ENCODE measurements at regions not wholly inside any gene's neighbourhood (a gene's known extent, or its start where the extent isn't known, plus 50 kb on each side); places are given as distances from the start of the nearest gene placed in this dataset.

DNA sequence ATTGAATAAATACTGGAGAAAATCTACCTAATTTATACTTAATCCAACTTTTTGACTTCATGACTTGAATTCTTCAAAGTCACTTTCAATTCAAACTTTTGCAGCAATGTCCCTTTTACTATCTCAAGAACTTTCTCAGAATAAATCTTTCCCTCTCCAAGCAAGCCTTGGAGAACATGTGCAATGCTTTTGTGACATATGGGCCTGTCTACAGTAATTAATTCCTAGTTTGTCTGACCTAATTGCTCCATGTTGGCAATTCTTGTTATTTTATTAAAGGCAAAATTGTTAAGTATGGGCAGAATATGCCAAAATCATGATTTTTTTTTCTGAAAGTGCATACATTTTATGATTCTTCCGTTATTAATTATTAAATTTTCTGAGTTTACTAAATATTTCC lies 1115.3 kb downstream of the PDHA2 start:
- TF ChIP-seq, protein P1, sequence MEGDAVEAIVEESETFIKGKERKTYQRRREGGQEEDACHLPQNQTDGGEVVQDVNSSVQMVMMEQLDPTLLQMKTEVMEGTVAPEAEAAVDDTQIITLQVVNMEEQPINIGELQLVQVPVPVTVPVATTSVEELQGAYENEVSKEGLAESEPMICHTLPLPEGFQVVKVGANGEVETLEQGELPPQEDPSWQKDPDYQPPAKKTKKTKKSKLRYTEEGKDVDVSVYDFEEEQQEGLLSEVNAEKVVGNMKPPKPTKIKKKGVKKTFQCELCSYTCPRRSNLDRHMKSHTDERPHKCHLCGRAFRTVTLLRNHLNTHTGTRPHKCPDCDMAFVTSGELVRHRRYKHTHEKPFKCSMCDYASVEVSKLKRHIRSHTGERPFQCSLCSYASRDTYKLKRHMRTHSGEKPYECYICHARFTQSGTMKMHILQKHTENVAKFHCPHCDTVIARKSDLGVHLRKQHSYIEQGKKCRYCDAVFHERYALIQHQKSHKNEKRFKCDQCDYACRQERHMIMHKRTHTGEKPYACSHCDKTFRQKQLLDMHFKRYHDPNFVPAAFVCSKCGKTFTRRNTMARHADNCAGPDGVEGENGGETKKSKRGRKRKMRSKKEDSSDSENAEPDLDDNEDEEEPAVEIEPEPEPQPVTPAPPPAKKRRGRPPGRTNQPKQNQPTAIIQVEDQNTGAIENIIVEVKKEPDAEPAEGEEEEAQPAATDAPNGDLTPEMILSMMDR (conservative IDR thresholded peaks at IDR 0.05; ENCODE audit: low read length) = no peak
- no peak for DNase-seq (ENCODE audit: low read depth)
- no peak overlapping the region for H3K4me3 ChIP-seq (ENCODE audit: low read length)

DNA sequence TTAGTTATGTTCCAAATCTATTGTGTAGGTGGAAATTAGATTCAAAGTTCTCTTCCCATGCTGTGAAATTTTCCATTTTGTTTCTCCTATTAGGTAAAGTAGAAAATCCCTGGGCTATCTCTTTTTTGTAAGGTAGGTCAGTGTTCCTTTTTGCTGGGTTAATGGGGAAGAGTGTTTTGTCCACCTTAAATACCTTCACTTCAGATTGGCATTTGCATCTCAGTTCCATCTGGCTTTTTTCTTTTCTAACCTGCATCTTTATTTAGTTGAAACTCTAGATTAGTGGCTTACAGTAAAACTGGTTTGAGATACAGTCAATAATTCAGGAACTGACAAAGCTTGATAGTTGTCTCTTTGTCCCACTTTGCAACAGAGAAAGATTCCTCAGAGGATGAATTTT lies 1115.8 kb downstream of the PDHA2 start:
- DNase-seq (ENCODE audit: low read depth) = no peak
- no peak overlapping the region for H3K4me3 ChIP-seq (ENCODE audit: low read length)
- TF ChIP-seq, protein P1 (conservative IDR thresholded peaks at IDR 0.05; ENCODE audit: low read length) = no peak

DNA sequence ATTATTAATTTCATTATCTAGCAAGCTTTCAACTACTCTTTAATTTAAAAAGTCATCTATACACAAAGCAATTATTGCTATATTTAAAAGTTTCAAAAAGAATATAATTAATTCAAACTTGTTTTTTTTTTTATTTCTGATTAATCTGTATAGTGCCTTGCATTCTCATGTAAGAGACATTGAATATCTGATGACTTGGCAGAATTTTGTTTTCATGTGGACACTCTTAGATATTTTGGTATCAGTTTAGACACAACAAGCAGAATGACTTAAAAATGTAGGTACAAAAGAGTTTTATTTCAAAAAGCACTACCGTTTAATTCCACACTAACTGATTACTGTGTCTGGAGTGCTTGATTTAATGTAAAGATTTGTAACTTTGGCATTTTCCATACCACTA lies 1129.6 kb downstream of the PDHA2 start:
- H3K4me3 ChIP-seq (ENCODE audit: low read length) = no peak overlapping the region
- TF ChIP-seq, protein P1 (conservative IDR thresholded peaks at IDR 0.05; ENCODE audit: low read length) = no peak
- DNase-seq (ENCODE audit: low read depth) = no peak

GRCh38 chr4:96972920-96973319 lies 1133.0 kb downstream of the PDHA2 start:
- TF ChIP-seq, protein P1 (conservative IDR thresholded peaks at IDR 0.05; ENCODE audit: low read length) = no peak
- H3K4me3 ChIP-seq (ENCODE audit: low read length) = no peak overlapping the region
- no peak for DNase-seq (ENCODE audit: low read depth)

- TF ChIP-seq, protein P1 (conservative IDR thresholded peaks at IDR 0.05; ENCODE audit: low read length) = no peak
- no peak overlapping the region for H3K4me3 ChIP-seq (ENCODE audit: low read length)
- no peak for DNase-seq (ENCODE audit: low read depth)
Observed at GRCh38 chr4:96974295-96974694, 1134.4 kb downstream of the PDHA2 start.

DNA sequence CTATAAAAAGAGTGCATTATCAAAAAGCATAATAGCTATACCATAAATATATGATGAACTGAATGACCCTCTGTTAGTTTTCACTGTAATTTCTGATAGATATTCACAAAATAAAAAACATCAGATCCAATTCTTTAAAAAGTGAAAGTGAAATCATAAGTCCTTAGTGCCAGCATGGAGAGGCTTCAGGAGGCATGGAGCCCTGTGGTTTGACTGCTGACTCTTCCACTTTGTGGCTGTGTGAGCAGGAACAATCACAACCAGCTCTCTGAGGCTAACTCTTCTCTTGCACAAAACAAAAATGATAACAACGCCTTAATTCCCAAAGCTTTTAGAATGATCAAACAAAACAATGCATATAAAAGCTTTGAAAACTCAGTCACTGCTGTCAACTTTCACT lies 1143.9 kb downstream of the PDHA2 start:
- no peak overlapping the region for H3K4me3 ChIP-seq (ENCODE audit: low read length)
- TF ChIP-seq, protein P1 (conservative IDR thresholded peaks at IDR 0.05; ENCODE audit: low read length) = no peak
- no peak for DNase-seq (ENCODE audit: low read depth)

GRCh38 chr4:96986816-96987215 lies 1146.9 kb downstream of the PDHA2 start:
- no peak for DNase-seq (ENCODE audit: low read depth)
- TF ChIP-seq, protein P1 (conservative IDR thresholded peaks at IDR 0.05; ENCODE audit: low read length) = no peak
- H3K4me3 ChIP-seq (ENCODE audit: low read length) = no peak overlapping the region
